GM12878 (cell line): ENCODE measurements at regions not wholly inside any gene's neighbourhood (a gene's known extent, or its start where the extent isn't known, plus 50 kb on each side); places are given as distances from the start of the nearest gene placed in this dataset.

Experiments
- ATAC-seq: fragments of 200-7000 bp; cut with Tn5 transposase; 3 replicates; pipeline ENCODE4 v1.9.1; 2020; ENCODE audit warnings: mild to moderate bottlenecking, moderate library complexity
- BruUV-seq: library from RNA; stranded (reverse); fragments of 400-500 nt; replicated peaks from 2 replicates; lab custom pipeline; 2021; lab: Mats Ljungman, UMichigan
- CTCF ChIA-PET: fragments of 300-600 bp; sonication (Branson Sonifier 250); formaldehyde crosslinking; extraction: SDS; loops from one replicate; lab custom pipeline; 2021; ENCODE audit warnings: inconsistent platforms; lab: Yijun Ruan, JAX
- POLR2A ChIA-PET: fragments of 350-600 bp; formaldehyde crosslinking; extraction: SDS; loops from one replicate; lab custom pipeline; 2021; ENCODE audit warnings: inconsistent platforms; lab: Charles Lee
- RAD21 ChIA-PET: fragments of 300-600 bp; sonication (Branson Sonifier 250); formaldehyde crosslinking; loops from one replicate; lab custom pipeline; 2023; ENCODE audit warnings: antibody characterized with exemption; ENCODE audit not compliant: unreplicated experiment; lab: Charles Lee
- SMC1A ChIA-PET: fragments of 300-600 bp; sonication (Branson Sonifier 250); formaldehyde crosslinking; loops from one replicate; lab custom pipeline; 2023; ENCODE audit not compliant: unreplicated experiment, uncharacterized antibody; lab: Charles Lee
- DNase-seq: peaks from one replicate; pipeline ENCODE4 v3.0.0-alpha.2; 2011; ENCODE audit warnings: low read depth, low spot score
- FAIRE-seq: peaks from 3 replicates; lab custom pipeline; 2011; peaks lifted over from hg19 to GRCh38; lab: Jason Lieb, UNC
- H2AFZ ChIP-seq: 2 replicates; pipeline ENCODE4 v1.6.0; 2011; ENCODE audit warnings: low read depth, low read length, control low read depth; ENCODE audit not compliant: control insufficient read depth
- H3K27ac ChIP-seq: 2 replicates; pipeline ENCODE4 v1.5.1; 2011; ENCODE audit warnings: control low read depth; ENCODE audit not compliant: control insufficient read depth, insufficient read depth
- H3K27me3 ChIP-seq, 2 experiments: replicated peaks in 1 of 2; 2 replicates each; pipeline versions ENCODE4 v1.6.0 to v1.6.1; 2011; ENCODE audit warnings: low read length in 1 of 2; ENCODE audit not compliant: control insufficient read depth in 2 of 2, insufficient read depth in 2 of 2
- H3K36me3 ChIP-seq, 2 experiments: 2 replicates each; pipeline ENCODE4 v1.5.1; 2011; ENCODE audit warnings: low read length in 1 of 2; ENCODE audit not compliant: control insufficient read depth in 2 of 2, insufficient read depth in 2 of 2
- H3K4me1 ChIP-seq: 2 replicates; pipeline ENCODE4 v1.6.1; 2011; ENCODE audit warnings: mild to moderate bottlenecking, low read length, moderate library complexity, mixed read lengths; ENCODE audit not compliant: control insufficient read depth, insufficient read depth
- H3K4me2 ChIP-seq: 2 replicates; pipeline ENCODE4 v1.6.0; 2011; ENCODE audit warnings: control low read depth; ENCODE audit not compliant: control insufficient read depth, insufficient read depth
- H3K4me3 ChIP-seq: fragments of 200-600 bp; sonication (generic); 2 replicates; pipeline ENCODE4 v1.5.1; 2016
- H3K79me2 ChIP-seq: 2 replicates; pipeline ENCODE4 v1.6.0; 2011; ENCODE audit warnings: low read length; ENCODE audit not compliant: control insufficient read depth, insufficient read depth
- H3K9ac ChIP-seq: 2 replicates; pipeline ENCODE4 v1.8.0; 2011; ENCODE audit warnings: low read length, control low read depth, mixed read lengths; ENCODE audit not compliant: control insufficient read depth, insufficient read depth
- H3K9me3 ChIP-seq: replicated peaks from 3 replicates; pipeline ENCODE4 v1.5.1; 2011; ENCODE audit warnings: mild to moderate bottlenecking, low read length; ENCODE audit not compliant: control insufficient read depth, insufficient read depth
- H4K20me1 ChIP-seq: 2 replicates; pipeline ENCODE4 v1.6.0; 2011; ENCODE audit not compliant: control insufficient read depth, insufficient read depth
- CBX5 ChIP-seq: sonication (generic); IDR thresholded peaks from 2 replicates; pipeline ENCODE4 v1.6.1; 2016; ENCODE audit warnings: low read depth, moderate library complexity, mild to moderate bottlenecking, inconsistent platforms
- CHD1 ChIP-seq: IDR thresholded peaks from 2 replicates; pipeline ENCODE4 v1.6.1; 2012; ENCODE audit warnings: low read depth, low read length, improper control_type of control experiment
- E4F1 ChIP-seq: fragments of 450-650 bp; IDR thresholded peaks from 2 replicates; pipeline ENCODE4 v1.6.1; 2018; ENCODE audit warnings: borderline replicate concordance, mild to moderate bottlenecking; ENCODE audit not compliant: partially characterized antibody
- HDGF ChIP-seq: fragments of 450-650 bp; IDR thresholded peaks from 2 replicates; pipeline ENCODE4 v1.6.1; 2016; ENCODE audit warnings: antibody characterized with exemption
- IRF3 ChIP-seq: fragments of 450-650 bp; IDR thresholded peaks from 2 replicates; pipeline ENCODE4 v1.6.1; 2014; ENCODE audit warnings: mild to moderate bottlenecking
- NFIC ChIP-seq: IDR thresholded peaks from 2 replicates; pipeline ENCODE4 v1.6.1; 2012; ENCODE audit warnings: low read depth, mild to moderate bottlenecking, inconsistent platforms, low read length, moderate library complexity
- SMARCA5 ChIP-seq: fragments of 450-650 bp; IDR thresholded peaks from 2 replicates; pipeline ENCODE4 v1.6.1; 2017; ENCODE audit warnings: mild to moderate bottlenecking
- SUZ12 ChIP-seq: fragments of 200-600 bp; sonication (generic); IDR thresholded peaks from one replicate; pipeline ENCODE4 v1.6.1; 2018; ENCODE audit warnings: antibody characterized with exemption, mild to moderate bottlenecking; ENCODE audit not compliant: unreplicated experiment
- TCF12 ChIP-seq: IDR thresholded peaks from 2 replicates; pipeline ENCODE4 v1.6.1; 2011; ENCODE audit warnings: low read depth, mild to moderate bottlenecking, low read length
- ZBED1 ChIP-seq: IDR thresholded peaks from 2 replicates; pipeline ENCODE4 v1.6.1; 2016; ENCODE audit warnings: borderline replicate concordance
- WGBS: methylation state at CpG from one replicate; pipeline ENCODE4 v1.1.6; 2016; ENCODE audit warnings: low lambda C conversion rate; ENCODE audit not compliant: insufficient replicate concordance, insufficient coverage; ENCODE audit errors: missing lambda C conversion rate; 5-methylcytosine and 5-hydroxymethylcytosine counted together
- in situ Hi-C: fragments of 300-500 bp; cut with MboI; formaldehyde crosslinking; loops from 9 replicates; pipeline ENCODE4 v1.14.3; 2018; ENCODE audit warnings: mixed read lengths
- intact Hi-C: fragments of 100-400 bp; cut with micrococcal nuclease; formaldehyde crosslinking; loops from one replicate; pipeline ENCODE4 v1.14.2; 2022; ENCODE audit not compliant: unreplicated experiment
- TF ChIP-seq, protein P1 (sequence below): fragments of 450-650 bp; IDR thresholded peaks from 2 replicates; pipeline ENCODE4 v1.6.1; 2016; ENCODE audit warnings: mild to moderate bottlenecking, moderate library complexity, borderline replicate concordance

DNA sequence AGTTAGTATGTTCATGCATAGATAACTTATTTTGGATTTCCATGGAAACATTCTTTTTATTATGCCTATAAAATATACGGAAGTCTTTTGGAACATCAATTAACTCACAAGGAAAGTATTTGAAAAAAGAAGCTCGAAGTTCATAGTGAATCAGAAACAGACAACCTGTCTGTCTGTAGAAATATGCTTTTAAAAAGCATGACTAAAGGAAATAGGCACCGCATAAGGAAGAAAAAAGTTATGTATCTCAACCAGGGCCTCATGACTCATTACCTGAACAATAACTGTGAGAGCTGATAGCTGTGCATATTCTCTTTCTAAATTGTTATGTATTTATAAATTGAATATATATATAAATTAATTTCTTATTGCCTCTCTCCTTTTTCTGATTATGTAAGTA lies 324.1 kb downstream of the TLL1 start:
- TF ChIP-seq ZBED1 (no peak), CBX5 (no peak)
- ChIA-PET CTCF (no interaction called here), POLR2A (no interaction called here), SMC1A (no interaction called here), RAD21 (no interaction called here)
- no peaks in the 10 kb centered on the region for H3K36me3 ChIP-seq
- H2AFZ ChIP-seq, result no peak overlapping the region
- no peaks in the 10 kb centered on the region for H3K4me1 ChIP-seq
- intact Hi-C loops (no loop called here), in situ Hi-C loops (no loop called here)
- no peak overlapping the region for H3K9ac ChIP-seq
- no TSS peak for BruUV-seq
- no peak for ATAC-seq
- 0 out of 4 replicates have a peak, but pooled peaks cover 0 to 3% of the 10 kb centered on the region in 2 experiments for H3K27me3 ChIP-seq
- no peak for DNase-seq
- FAIRE-seq, result no peak
- no peaks in the 10 kb centered on the region for H3K79me2 ChIP-seq
- H3K4me3 ChIP-seq, result no peak overlapping the region
- H4K20me1 ChIP-seq, result no peaks in the 10 kb centered on the region
- no peaks in the 10 kb centered on the region for H3K9me3 ChIP-seq
- no peak overlapping the region for H3K27ac ChIP-seq
- H3K4me2 ChIP-seq, result no peak overlapping the region
- 35% methylated on average over 3 of the region's 3 CpGs for WGBS

- SMC1A ChIA-PET, result interaction anchor here (0.7 kb wide), 1 partner anchor 743 kb away, joined by 3 read pairs; no protein-coding TSS in a partner anchor
- BruUV-seq, result no TSS peak
- H3K9me3 ChIP-seq, result no peaks in the 10 kb centered on the region
- no peaks in the 10 kb centered on the region for H4K20me1 ChIP-seq
- no peaks in the 10 kb centered on the region for H3K4me1 ChIP-seq
- TF ChIP-seq SUZ12, result no peak
- TF ChIP-seq NFIC, result no peak
- TF ChIP-seq TCF12, result no peak
- TF ChIP-seq SMARCA5, result no peak
- TF ChIP-seq IRF3, result no peak
- TF ChIP-seq, protein P1, sequence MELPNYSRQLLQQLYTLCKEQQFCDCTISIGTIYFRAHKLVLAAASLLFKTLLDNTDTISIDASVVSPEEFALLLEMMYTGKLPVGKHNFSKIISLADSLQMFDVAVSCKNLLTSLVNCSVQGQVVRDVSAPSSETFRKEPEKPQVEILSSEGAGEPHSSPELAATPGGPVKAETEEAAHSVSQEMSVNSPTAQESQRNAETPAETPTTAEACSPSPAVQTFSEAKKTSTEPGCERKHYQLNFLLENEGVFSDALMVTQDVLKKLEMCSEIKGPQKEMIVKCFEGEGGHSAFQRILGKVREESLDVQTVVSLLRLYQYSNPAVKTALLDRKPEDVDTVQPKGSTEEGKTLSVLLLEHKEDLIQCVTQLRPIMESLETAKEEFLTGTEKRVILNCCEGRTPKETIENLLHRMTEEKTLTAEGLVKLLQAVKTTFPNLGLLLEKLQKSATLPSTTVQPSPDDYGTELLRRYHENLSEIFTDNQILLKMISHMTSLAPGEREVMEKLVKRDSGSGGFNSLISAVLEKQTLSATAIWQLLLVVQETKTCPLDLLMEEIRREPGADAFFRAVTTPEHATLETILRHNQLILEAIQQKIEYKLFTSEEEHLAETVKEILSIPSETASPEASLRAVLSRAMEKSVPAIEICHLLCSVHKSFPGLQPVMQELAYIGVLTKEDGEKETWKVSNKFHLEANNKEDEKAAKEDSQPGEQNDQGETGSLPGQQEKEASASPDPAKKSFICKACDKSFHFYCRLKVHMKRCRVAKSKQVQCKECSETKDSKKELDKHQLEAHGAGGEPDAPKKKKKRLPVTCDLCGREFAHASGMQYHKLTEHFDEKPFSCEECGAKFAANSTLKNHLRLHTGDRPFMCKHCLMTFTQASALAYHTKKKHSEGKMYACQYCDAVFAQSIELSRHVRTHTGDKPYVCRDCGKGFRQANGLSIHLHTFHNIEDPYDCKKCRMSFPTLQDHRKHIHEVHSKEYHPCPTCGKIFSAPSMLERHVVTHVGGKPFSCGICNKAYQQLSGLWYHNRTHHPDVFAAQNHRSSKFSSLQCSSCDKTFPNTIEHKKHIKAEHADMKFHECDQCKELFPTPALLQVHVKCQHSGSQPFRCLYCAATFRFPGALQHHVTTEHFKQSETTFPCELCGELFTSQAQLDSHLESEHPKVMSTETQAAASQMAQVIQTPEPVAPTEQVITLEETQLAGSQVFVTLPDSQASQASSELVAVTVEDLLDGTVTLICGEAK, result no peak
- no peak for TF ChIP-seq CHD1
- TF ChIP-seq HDGF, result no peak
- no peak for TF ChIP-seq E4F1
- CTCF ChIA-PET, result interaction anchor here (0.7 kb wide), 1 partner anchor 45 kb away, joined by 6 read pairs; no protein-coding TSS in a partner anchor
- WGBS, result 38% methylated on average over 6 of the region's 6 CpGs
- H2AFZ ChIP-seq, result no peak overlapping the region
- RAD21 ChIA-PET, result no interaction called here
- intact Hi-C loops, result no loop called here
- ATAC-seq (no peak), FAIRE-seq (no peak), DNase-seq (no peak)
- no peak overlapping the region for H3K27ac ChIP-seq
- 0 out of 4 replicates have a peak, but pooled peaks cover 0 to 3% of the 10 kb centered on the region in 2 experiments for H3K27me3 ChIP-seq
- no peaks in the 10 kb centered on the region for H3K79me2 ChIP-seq
- H3K4me3 ChIP-seq, result no peak overlapping the region
- POLR2A ChIA-PET, result no interaction called here
- H3K36me3 ChIP-seq, result no peaks in the 10 kb centered on the region
- H3K4me2 ChIP-seq, result no peak overlapping the region
- no peak overlapping the region for H3K9ac ChIP-seq
- in situ Hi-C loops, result no loop called here
These were observed 325.0 kb downstream of the TLL1 start for GRCh38 chr4:166198041-166198440.
